GM12878 (cell line): ENCODE measurements at regions not wholly inside any gene's neighbourhood (a gene's known extent, or its start where the extent isn't known, plus 50 kb on each side); places are given as distances from the start of the nearest gene placed in this dataset.

ENCODE experiments used
- ATAC-seq: fragments of 200-7000 bp; cut with Tn5 transposase; 3 replicates; pipeline ENCODE4 v1.9.1; 2020; ENCODE audit warnings: mild to moderate bottlenecking, moderate library complexity
- BruUV-seq: library from RNA; stranded (reverse); fragments of 400-500 nt; replicated peaks from 2 replicates; lab custom pipeline; 2021; lab: Mats Ljungman, UMichigan
- CTCF ChIA-PET: fragments of 300-600 bp; sonication (Branson Sonifier 250); formaldehyde crosslinking; extraction: SDS; loops from one replicate; lab custom pipeline; 2021; ENCODE audit warnings: inconsistent platforms; lab: Yijun Ruan, JAX
- POLR2A ChIA-PET: fragments of 350-600 bp; formaldehyde crosslinking; extraction: SDS; loops from one replicate; lab custom pipeline; 2021; ENCODE audit warnings: inconsistent platforms; lab: Charles Lee
- RAD21 ChIA-PET: fragments of 300-600 bp; sonication (Branson Sonifier 250); formaldehyde crosslinking; loops from one replicate; lab custom pipeline; 2023; ENCODE audit warnings: antibody characterized with exemption; ENCODE audit not compliant: unreplicated experiment; lab: Charles Lee
- SMC1A ChIA-PET: fragments of 300-600 bp; sonication (Branson Sonifier 250); formaldehyde crosslinking; loops from one replicate; lab custom pipeline; 2023; ENCODE audit not compliant: unreplicated experiment, uncharacterized antibody; lab: Charles Lee
- DNase-seq: peaks from one replicate; pipeline ENCODE4 v3.0.0-alpha.2; 2011; ENCODE audit warnings: low read depth, low spot score
- FAIRE-seq: peaks from 3 replicates; lab custom pipeline; 2011; peaks lifted over from hg19 to GRCh38; lab: Jason Lieb, UNC
- H2AFZ ChIP-seq: 2 replicates; pipeline ENCODE4 v1.6.0; 2011; ENCODE audit warnings: low read depth, low read length, control low read depth; ENCODE audit not compliant: control insufficient read depth
- H3K27ac ChIP-seq: 2 replicates; pipeline ENCODE4 v1.5.1; 2011; ENCODE audit warnings: control low read depth; ENCODE audit not compliant: control insufficient read depth, insufficient read depth
- H3K27me3 ChIP-seq, 2 experiments: replicated peaks in 1 of 2; 2 replicates each; pipeline versions ENCODE4 v1.6.0 to v1.6.1; 2011; ENCODE audit warnings: low read length in 1 of 2; ENCODE audit not compliant: control insufficient read depth in 2 of 2, insufficient read depth in 2 of 2
- H3K36me3 ChIP-seq, 2 experiments: 2 replicates each; pipeline ENCODE4 v1.5.1; 2011; ENCODE audit warnings: low read length in 1 of 2; ENCODE audit not compliant: control insufficient read depth in 2 of 2, insufficient read depth in 2 of 2
- H3K4me1 ChIP-seq: 2 replicates; pipeline ENCODE4 v1.6.1; 2011; ENCODE audit warnings: mild to moderate bottlenecking, low read length, moderate library complexity, mixed read lengths; ENCODE audit not compliant: control insufficient read depth, insufficient read depth
- H3K4me2 ChIP-seq: 2 replicates; pipeline ENCODE4 v1.6.0; 2011; ENCODE audit warnings: control low read depth; ENCODE audit not compliant: control insufficient read depth, insufficient read depth
- H3K4me3 ChIP-seq: fragments of 200-600 bp; sonication (generic); 2 replicates; pipeline ENCODE4 v1.5.1; 2016
- H3K79me2 ChIP-seq: 2 replicates; pipeline ENCODE4 v1.6.0; 2011; ENCODE audit warnings: low read length; ENCODE audit not compliant: control insufficient read depth, insufficient read depth
- H3K9ac ChIP-seq: 2 replicates; pipeline ENCODE4 v1.8.0; 2011; ENCODE audit warnings: low read length, control low read depth, mixed read lengths; ENCODE audit not compliant: control insufficient read depth, insufficient read depth
- H3K9me3 ChIP-seq: replicated peaks from 3 replicates; pipeline ENCODE4 v1.5.1; 2011; ENCODE audit warnings: mild to moderate bottlenecking, low read length; ENCODE audit not compliant: control insufficient read depth, insufficient read depth
- H4K20me1 ChIP-seq: 2 replicates; pipeline ENCODE4 v1.6.0; 2011; ENCODE audit not compliant: control insufficient read depth, insufficient read depth
- BCL3 ChIP-seq: IDR thresholded peaks from 2 replicates; pipeline ENCODE4 v1.6.1; 2011; ENCODE audit warnings: borderline replicate concordance, low read depth, mild to moderate bottlenecking, moderate library complexity, low read length; ENCODE audit not compliant: insufficient read depth, poor library complexity, severe bottlenecking
- CBFB ChIP-seq: IDR thresholded peaks from 2 replicates; pipeline ENCODE4 v1.6.1; 2016; ENCODE audit warnings: antibody characterized with exemption, low read depth
- CREB1 ChIP-seq: IDR thresholded peaks from 2 replicates; pipeline ENCODE4 v1.6.1; 2012; ENCODE audit warnings: low read depth, mild to moderate bottlenecking, inconsistent platforms
- CREM ChIP-seq: IDR thresholded peaks from 2 replicates; pipeline ENCODE4 v1.6.1; 2014; ENCODE audit warnings: antibody characterized with exemption, low read depth
- FOS ChIP-seq: IDR thresholded peaks from 3 replicates; pipeline ENCODE4 v1.6.1; 2011; ENCODE audit warnings: borderline replicate concordance; ENCODE audit not compliant: insufficient read length; ENCODE audit errors: extremely low read depth
- PAX8 ChIP-seq: fragments of 450-650 bp; IDR thresholded peaks from 2 replicates; pipeline ENCODE4 v1.6.1; 2017; ENCODE audit warnings: mild to moderate bottlenecking, moderate library complexity
- PKNOX1 ChIP-seq: fragments of 450-650 bp; IDR thresholded peaks from 2 replicates; pipeline ENCODE4 v1.6.1; 2016; ENCODE audit warnings: mild to moderate bottlenecking
- SP1 ChIP-seq: IDR thresholded peaks from one replicate; pipeline ENCODE4 v1.6.1; 2011; ENCODE audit warnings: low read depth, low read length
- ZNF24 ChIP-seq: fragments of 450-650 bp; IDR thresholded peaks from 2 replicates; pipeline ENCODE4 v1.6.1; 2017; ENCODE audit warnings: antibody characterized with exemption, mild to moderate bottlenecking
- WGBS: methylation state at CpG from one replicate; pipeline ENCODE4 v1.1.6; 2016; ENCODE audit warnings: low lambda C conversion rate; ENCODE audit not compliant: insufficient replicate concordance, insufficient coverage; ENCODE audit errors: missing lambda C conversion rate; 5-methylcytosine and 5-hydroxymethylcytosine counted together
- in situ Hi-C: fragments of 300-500 bp; cut with MboI; formaldehyde crosslinking; loops from 9 replicates; pipeline ENCODE4 v1.14.3; 2018; ENCODE audit warnings: mixed read lengths
- intact Hi-C: fragments of 100-400 bp; cut with micrococcal nuclease; formaldehyde crosslinking; loops from one replicate; pipeline ENCODE4 v1.14.2; 2022; ENCODE audit not compliant: unreplicated experiment
- TF ChIP-seq, protein P1 (sequence below): IDR thresholded peaks from 2 replicates; pipeline ENCODE4 v1.6.1; 2012; ENCODE audit warnings: mild to moderate bottlenecking, low read depth, low read length
- TF ChIP-seq, protein P2 (sequence below): fragments of 450-650 bp; IDR thresholded peaks from 2 replicates; pipeline ENCODE4 v1.6.1; 2017; ENCODE audit warnings: antibody characterized with exemption, mild to moderate bottlenecking, moderate library complexity

DNA sequence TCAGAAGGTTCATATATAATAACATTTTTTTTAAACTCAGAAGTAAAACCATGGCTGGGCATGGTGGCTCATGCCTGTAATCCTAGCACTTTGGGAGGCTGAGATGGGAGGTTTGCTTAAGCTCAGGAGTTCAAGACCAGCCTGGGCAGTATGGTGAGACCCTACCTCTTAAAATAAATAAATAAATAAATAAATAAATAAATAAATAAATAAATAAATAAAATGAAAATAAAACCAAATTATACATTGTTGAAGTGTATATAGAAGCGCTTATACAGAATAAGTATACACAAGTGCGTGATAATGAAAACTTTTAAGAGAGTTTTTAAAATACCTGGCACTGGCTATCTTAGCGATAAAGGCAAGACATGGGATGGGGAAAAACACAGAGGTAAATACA lies 71.6 kb downstream of the OR2B2 start (continued):
- TF ChIP-seq, protein P1, sequence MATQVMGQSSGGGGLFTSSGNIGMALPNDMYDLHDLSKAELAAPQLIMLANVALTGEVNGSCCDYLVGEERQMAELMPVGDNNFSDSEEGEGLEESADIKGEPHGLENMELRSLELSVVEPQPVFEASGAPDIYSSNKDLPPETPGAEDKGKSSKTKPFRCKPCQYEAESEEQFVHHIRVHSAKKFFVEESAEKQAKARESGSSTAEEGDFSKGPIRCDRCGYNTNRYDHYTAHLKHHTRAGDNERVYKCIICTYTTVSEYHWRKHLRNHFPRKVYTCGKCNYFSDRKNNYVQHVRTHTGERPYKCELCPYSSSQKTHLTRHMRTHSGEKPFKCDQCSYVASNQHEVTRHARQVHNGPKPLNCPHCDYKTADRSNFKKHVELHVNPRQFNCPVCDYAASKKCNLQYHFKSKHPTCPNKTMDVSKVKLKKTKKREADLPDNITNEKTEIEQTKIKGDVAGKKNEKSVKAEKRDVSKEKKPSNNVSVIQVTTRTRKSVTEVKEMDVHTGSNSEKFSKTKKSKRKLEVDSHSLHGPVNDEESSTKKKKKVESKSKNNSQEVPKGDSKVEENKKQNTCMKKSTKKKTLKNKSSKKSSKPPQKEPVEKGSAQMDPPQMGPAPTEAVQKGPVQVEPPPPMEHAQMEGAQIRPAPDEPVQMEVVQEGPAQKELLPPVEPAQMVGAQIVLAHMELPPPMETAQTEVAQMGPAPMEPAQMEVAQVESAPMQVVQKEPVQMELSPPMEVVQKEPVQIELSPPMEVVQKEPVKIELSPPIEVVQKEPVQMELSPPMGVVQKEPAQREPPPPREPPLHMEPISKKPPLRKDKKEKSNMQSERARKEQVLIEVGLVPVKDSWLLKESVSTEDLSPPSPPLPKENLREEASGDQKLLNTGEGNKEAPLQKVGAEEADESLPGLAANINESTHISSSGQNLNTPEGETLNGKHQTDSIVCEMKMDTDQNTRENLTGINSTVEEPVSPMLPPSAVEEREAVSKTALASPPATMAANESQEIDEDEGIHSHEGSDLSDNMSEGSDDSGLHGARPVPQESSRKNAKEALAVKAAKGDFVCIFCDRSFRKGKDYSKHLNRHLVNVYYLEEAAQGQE = no peak
- TF ChIP-seq, all 136 proteins: peak for 0

DNA sequence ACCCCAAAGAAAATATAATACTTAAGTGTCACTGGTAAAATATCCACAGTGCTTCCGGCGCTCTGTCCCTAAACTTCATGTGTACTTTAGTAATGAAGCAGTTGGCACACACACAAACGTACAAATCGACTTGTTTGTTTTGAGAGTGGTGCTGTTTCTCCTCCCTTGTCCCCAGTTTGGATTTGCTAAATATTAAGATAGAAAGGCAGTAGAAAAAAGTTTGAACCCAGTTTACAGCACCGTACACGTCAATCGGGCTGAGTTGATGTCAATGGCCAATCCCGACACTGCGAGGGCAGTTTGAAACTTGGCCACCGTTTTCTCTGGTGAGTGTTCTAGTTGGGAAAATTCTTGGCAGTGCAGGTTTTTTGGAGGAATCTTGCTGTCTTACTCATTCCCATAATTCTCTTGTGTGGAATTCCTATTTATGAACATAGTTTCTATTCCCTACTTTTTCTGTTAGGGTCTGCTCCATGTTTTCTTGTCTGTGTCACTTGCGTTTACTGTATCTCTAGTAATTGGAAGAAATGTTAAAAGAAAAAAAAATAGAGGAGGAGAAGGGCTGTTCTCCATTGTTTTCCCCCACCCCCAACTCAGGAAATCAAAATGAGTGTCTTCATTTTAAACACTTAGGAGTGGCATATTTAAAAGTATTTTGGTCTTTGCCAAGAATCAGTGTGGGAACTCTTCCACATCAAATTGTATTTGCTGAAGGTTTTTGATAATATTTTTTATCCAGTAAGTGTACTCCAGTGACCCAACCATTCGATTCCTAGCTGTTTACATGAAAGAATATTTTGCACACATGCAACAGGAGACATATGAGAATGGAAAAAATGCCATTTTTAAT lies 72.3 kb downstream of the OR2B2 start:
- peak overlapping the region; percentile 87 for H3K4me3 ChIP-seq
- no peaks in the 10 kb centered on the region for H3K9me3 ChIP-seq
- H3K4me1 ChIP-seq = no peaks in the 10 kb centered on the region
- WGBS = 2% methylated on average over 12 of the region's 12 CpGs
- in situ Hi-C loops (loop anchor here (5.0 to 10.0 kb wide), 3 partner anchors 52 to 1715 kb away; a partner anchor contains a TSS), intact Hi-C loops (loop anchor here (2.0 to 10.0 kb wide), 2 partner anchors 53 to 295 kb away; a partner anchor contains a TSS)
- POLR2A ChIA-PET = interaction anchor here (4.6 to 6.7 kb wide), 3 partner anchors 17 to 55 kb away, joined by 53 to 107 read pairs (median 71); a partner anchor contains a TSS
- SMC1A ChIA-PET = interaction anchor here (1.0 to 7.6 kb wide), 3 partner anchors 20 to 56 kb away, joined by 3 to 85 read pairs (median 17); a partner anchor contains a TSS
- no peaks in the 10 kb centered on the region for H4K20me1 ChIP-seq
- FAIRE-seq (no peak), DNase-seq (no peak), ATAC-seq (peak; percentile 18; the same call in 2 of the 3 replicates)
- peak overlapping the region; percentile 78 for H3K4me2 ChIP-seq
- BruUV-seq = no TSS peak
- CTCF ChIA-PET = interaction anchor here (0.8 to 3.0 kb wide), 3 partner anchors 21 to 54 kb away, joined by 3 to 10 read pairs (median 3); a partner anchor contains a TSS
- no peaks in the 10 kb centered on the region; a peak in 1 of 4 replicates for H3K36me3 ChIP-seq
- peak overlapping the region; percentile 96 for H3K9ac ChIP-seq
- H3K27me3 ChIP-seq = no peaks in the 10 kb centered on the region
- peaks cover 42% of the 10 kb centered on the region for H3K79me2 ChIP-seq
- peak overlapping the region; percentile 93 for H3K27ac ChIP-seq
- peak overlapping the region; percentile 71 for H2AFZ ChIP-seq
- RAD21 ChIA-PET = interaction anchor here (3.5 to 6.1 kb wide), 3 partner anchors 27 to 55 kb away, joined by 30 to 74 read pairs (median 48); a partner anchor contains a TSS
- TF ChIP-seq CBFB = 0 out of 2 replicates have a peak, but pooled peaks have one; percentile 21
- TF ChIP-seq CREM = peak; percentile 40; the same call in 1 of the 2 replicates
- TF ChIP-seq BCL3 = no peak
- TF ChIP-seq ZNF24 = no peak
- peak; percentile 73 for TF ChIP-seq SP1
- TF ChIP-seq, protein P2, sequence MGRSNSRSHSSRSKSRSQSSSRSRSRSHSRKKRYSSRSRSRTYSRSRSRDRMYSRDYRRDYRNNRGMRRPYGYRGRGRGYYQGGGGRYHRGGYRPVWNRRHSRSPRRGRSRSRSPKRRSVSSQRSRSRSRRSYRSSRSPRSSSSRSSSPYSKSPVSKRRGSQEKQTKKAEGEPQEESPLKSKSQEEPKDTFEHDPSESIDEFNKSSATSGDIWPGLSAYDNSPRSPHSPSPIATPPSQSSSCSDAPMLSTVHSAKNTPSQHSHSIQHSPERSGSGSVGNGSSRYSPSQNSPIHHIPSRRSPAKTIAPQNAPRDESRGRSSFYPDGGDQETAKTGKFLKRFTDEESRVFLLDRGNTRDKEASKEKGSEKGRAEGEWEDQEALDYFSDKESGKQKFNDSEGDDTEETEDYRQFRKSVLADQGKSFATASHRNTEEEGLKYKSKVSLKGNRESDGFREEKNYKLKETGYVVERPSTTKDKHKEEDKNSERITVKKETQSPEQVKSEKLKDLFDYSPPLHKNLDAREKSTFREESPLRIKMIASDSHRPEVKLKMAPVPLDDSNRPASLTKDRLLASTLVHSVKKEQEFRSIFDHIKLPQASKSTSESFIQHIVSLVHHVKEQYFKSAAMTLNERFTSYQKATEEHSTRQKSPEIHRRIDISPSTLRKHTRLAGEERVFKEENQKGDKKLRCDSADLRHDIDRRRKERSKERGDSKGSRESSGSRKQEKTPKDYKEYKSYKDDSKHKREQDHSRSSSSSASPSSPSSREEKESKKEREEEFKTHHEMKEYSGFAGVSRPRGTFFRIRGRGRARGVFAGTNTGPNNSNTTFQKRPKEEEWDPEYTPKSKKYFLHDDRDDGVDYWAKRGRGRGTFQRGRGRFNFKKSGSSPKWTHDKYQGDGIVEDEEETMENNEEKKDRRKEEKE = no peak
- peak; percentile 10 for TF ChIP-seq FOS
- 0 out of 2 replicates have a peak, but pooled peaks have one; percentile 36 for TF ChIP-seq PAX8
- peak; percentile 63; the same call in 1 of the 2 replicates for TF ChIP-seq PKNOX1
- TF ChIP-seq CREB1 = peak; percentile 69
